Mucosa of rectum (tissue), 2 donors: ENCODE measurements at regions not wholly inside any gene's neighbourhood (a gene's known extent, or its start where the extent isn't known, plus 50 kb on each side); places are given as distances from the start of the nearest gene placed in this dataset.
"Not testable (repeated sequence)": the region's sequence is repeated elsewhere in the genome, so short reads cannot be mapped to it uniquely, and the experiment has no call there.

Experiments
- H3K27ac ChIP-seq, 2 donors: one replicate each; pipeline ENCODE4 v1.7.0; 2013; ENCODE audit warnings: inconsistent platforms in 2 of 2, low read depth in 2 of 2, low read length in 2 of 2
- H3K27me3 ChIP-seq, 2 donors: one replicate each; pipeline ENCODE4 v1.7.0; 2013; ENCODE audit warnings: low read length in 2 of 2; ENCODE audit not compliant: control insufficient read depth in 2 of 2, insufficient read depth in 2 of 2
- H3K36me3 ChIP-seq, 2 donors: one replicate each; pipeline ENCODE4 v1.7.0; 2013; ENCODE audit warnings: low read length in 2 of 2; ENCODE audit not compliant: control insufficient read depth in 2 of 2, insufficient read depth in 2 of 2
- H3K4me1 ChIP-seq, 2 donors: one replicate each; pipeline ENCODE4 v1.7.0; 2013; ENCODE audit warnings: low read length in 2 of 2, mild to moderate bottlenecking in 1 of 2; ENCODE audit not compliant: control insufficient read depth in 2 of 2, insufficient read depth in 2 of 2
- H3K4me3 ChIP-seq, 2 donors: one replicate each; pipeline ENCODE4 v1.7.0; 2013; ENCODE audit warnings: low read length in 2 of 2
- H3K9ac ChIP-seq, 2 donors: one replicate each; pipeline ENCODE4 v1.7.0; 2013; ENCODE audit warnings: low read length in 2 of 2, low read depth in 1 of 2, mild to moderate bottlenecking in 1 of 2
- H3K9me3 ChIP-seq, 2 donors: one replicate each; pipeline ENCODE4 v1.7.0; 2013; ENCODE audit warnings: low read length in 2 of 2; ENCODE audit not compliant: control insufficient read depth in 2 of 2
- donor health status: healthy.
- donor health status: Normal muscosa, but diverticular disease.

- not testable (repeated sequence) for H3K4me3 ChIP-seq, H3K9ac ChIP-seq, H3K4me1 ChIP-seq, H3K36me3 ChIP-seq, H3K27me3 ChIP-seq, H3K27ac ChIP-seq, H3K9me3 ChIP-seq
Observed at GRCh38 chr10:47646686-47647273, 116.6 kb downstream of the SYT15B start.

- not testable (repeated sequence) for H3K36me3 ChIP-seq, H3K9ac ChIP-seq
Observed at GRCh38 chr10:47626975-47627374, 103.5 kb upstream of the AGAP9 start.

DNA sequence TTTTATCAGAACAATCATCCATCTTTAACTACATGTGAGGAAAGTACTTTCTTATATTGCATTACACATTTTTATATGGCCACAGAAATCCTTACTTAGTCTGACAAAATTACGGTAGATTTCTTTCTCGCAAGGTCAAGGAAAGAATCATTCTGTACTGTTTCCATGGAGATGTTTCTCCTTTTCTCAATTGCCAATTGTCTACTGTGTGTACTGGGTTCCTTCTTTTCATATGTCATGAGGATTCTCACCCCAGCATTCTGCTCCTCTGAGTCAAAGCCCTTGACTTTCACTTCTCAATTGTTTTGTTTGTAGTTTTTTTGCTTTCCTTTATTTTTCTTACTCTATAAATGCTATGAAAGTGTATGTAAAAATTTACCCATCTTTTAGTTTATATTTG, 99.3 kb upstream of the AGAP9 start:
- not testable (repeated sequence) for H3K4me1 ChIP-seq, H3K9ac ChIP-seq, H3K27me3 ChIP-seq, H3K9me3 ChIP-seq, H3K36me3 ChIP-seq, H3K4me3 ChIP-seq, H3K27ac ChIP-seq

More at GRCh38 chr10:47626975-47627374, 103.5 kb upstream of the AGAP9 start:
- not testable (repeated sequence) for H3K27ac ChIP-seq, H3K27me3 ChIP-seq, H3K4me1 ChIP-seq, H3K4me3 ChIP-seq, H3K9me3 ChIP-seq

GRCh38 chr10:47619300-47620012, 96.0 kb upstream of the AGAP9 start:
- not testable (repeated sequence) for H3K4me3 ChIP-seq, H3K4me1 ChIP-seq, H3K27me3 ChIP-seq, H3K27ac ChIP-seq, H3K36me3 ChIP-seq, H3K9me3 ChIP-seq, H3K9ac ChIP-seq

DNA sequence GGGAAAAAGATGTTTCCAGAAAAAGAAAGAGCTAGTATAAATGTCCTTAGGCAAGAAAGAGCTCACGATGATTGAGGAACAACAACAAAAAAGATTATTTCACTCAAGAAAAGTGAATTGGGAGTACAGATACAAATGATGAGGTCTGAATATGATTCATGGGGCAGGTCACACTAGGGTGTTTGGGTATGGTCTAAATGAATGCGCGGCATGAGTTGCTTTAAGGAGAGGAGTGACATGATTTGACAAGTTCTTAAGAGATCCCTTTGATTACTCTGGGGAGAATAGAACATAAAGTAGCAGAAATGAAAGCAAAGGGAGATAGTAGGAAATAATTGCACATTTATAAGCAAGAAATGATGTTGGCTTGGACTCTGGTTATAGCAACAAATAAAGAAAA, 85.9 kb upstream of the AGAP9 start:
- H3K9me3 ChIP-seq: not testable (repeated sequence)

DNA sequence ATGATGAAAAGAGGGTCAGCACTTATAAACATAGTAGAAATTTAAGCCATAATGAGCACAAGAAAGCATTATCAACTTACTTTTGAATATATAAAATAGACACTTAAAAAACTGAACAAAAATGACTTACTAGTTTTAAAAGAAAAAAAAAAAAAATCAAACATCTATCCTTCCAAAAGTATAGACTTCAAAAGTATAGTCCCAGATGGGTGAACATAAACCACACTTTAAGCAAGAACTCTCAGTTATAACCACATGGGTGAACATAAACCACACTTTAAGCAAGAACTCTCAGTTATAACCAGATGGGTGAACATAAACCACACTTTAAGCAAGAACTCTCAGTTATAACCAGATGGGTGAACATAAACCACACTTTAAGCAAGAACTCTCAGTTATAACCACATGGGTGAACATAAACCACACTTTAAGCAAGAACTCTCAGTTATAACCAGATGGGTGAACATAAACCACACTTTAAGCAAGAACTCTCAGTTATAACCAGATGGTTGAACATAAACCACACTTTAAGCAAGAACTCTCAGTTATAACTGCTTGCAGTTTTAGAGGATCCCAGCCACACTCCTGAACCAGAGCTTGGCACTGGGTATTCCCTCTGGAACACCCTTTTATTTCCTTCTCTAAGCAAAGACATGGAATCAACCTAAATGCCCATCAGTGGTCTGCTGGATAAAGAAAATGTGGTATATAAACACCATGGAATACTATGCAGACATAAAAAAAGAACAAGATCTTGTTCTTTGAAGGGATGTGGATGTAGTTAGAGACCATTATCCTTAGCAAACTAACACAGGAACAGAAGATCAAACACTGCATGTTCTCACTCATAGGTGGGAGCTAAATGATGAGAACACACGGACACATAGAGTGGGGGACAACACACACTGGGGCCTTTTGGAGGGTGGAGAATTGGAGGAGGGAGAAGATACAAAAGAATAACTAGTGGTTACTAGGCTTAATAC, 82.6 kb upstream of the AGAP9 start:
- not testable (repeated sequence) for H3K9me3 ChIP-seq, H3K27ac ChIP-seq, H3K4me3 ChIP-seq, H3K4me1 ChIP-seq, H3K9ac ChIP-seq, H3K27me3 ChIP-seq, H3K36me3 ChIP-seq

More for the DNA sequence above, 85.9 kb upstream of the AGAP9 start:
- H3K27me3 ChIP-seq, H3K27ac ChIP-seq, H3K9ac ChIP-seq, H3K4me1 ChIP-seq, H3K4me3 ChIP-seq, H3K36me3 ChIP-seq: not testable (repeated sequence)

DNA sequence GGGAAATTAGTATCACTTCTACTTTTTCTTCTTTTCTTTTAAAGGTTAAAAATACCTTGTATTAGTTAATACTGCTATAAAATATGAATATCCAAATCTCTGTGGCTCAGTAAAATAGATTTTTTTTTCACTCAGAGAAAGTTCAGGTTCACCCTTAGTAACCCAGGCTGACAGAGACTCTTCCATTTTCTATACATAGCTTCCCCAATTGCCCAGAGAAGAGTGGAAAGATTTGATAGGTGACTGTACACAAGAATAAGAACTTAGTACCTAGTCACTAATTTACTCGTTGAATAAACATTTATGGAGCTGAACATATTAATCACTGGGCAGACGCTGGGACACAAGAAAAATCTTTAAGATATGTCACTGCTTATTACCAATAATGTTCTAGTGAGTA, 77.2 kb upstream of the AGAP9 start:
- not testable (repeated sequence) for H3K27ac ChIP-seq

DNA sequence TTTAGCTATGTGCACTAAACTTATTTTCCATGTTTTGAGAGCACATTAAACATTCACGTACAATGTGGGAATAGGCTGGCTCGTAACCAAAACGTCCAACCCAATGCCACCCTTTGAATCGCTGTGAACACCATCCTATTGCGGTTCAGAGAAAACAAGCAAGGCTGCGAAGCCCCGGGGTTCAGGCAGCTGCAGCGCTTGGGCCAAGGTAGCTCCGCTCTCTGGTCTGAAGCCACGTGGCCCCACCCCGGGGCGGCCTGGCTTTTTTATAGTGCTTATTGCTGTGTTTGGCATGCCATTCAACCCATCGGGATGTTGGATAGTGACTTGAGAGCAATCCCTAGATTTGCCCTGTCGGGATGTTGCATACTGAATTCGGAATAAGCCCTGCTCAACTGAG, 76.7 kb upstream of the AGAP9 start:
- H3K9ac ChIP-seq, H3K4me1 ChIP-seq, H3K27me3 ChIP-seq, H3K27ac ChIP-seq, H3K4me3 ChIP-seq, H3K36me3 ChIP-seq, H3K9me3 ChIP-seq: not testable (repeated sequence)

More for the DNA sequence above, 77.2 kb upstream of the AGAP9 start:
- not testable (repeated sequence) for H3K9ac ChIP-seq, H3K4me1 ChIP-seq, H3K4me3 ChIP-seq, H3K27me3 ChIP-seq, H3K36me3 ChIP-seq, H3K9me3 ChIP-seq

DNA sequence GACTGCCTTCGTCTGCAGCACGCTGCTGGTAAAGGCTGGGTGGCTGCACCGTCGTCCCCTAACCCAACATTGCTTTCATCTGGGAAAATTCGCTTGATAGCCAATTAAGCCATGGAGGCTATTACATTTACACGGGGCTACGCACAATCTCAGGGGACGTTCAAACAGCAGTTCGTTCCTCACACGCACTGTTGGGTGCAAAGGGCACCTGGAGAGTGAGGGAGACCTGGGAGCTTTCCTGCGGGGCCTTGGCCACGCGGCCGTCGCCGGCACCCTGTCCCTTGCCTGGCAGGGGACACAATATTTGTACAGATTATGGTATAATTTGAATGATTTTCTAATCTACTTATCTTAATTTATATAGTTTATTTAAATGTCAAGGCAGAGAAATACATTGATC, 76.2 kb upstream of the AGAP9 start:
- not testable (repeated sequence) for H3K27ac ChIP-seq, H3K36me3 ChIP-seq, H3K4me3 ChIP-seq, H3K4me1 ChIP-seq, H3K9ac ChIP-seq, H3K27me3 ChIP-seq, H3K9me3 ChIP-seq

- H3K4me1 ChIP-seq, H3K36me3 ChIP-seq, H3K27ac ChIP-seq, H3K9ac ChIP-seq, H3K4me3 ChIP-seq, H3K27me3 ChIP-seq, H3K9me3 ChIP-seq: not testable (repeated sequence)
Observed at GRCh38 chr10:47593805-47594204, 70.4 kb upstream of the AGAP9 start.
